ENCODE measurements at regions not wholly inside any gene's neighbourhood (a gene's known extent, or its start where the extent isn't known, plus 50 kb on each side); places are given as distances from the start of the nearest gene placed in this dataset.

GRCh38 chr2:8509621-8510020 is 172.2 kb upstream of the ID2 start:
- TF ChIP-seq CTCF (IDR thresholded peaks at IDR 0.05) (no peak), POLR2A (IDR thresholded peaks at IDR 0.05) (no peak)
